ENCODE measurements at regions not wholly inside any gene's neighbourhood (a gene's known extent, or its start where the extent isn't known, plus 50 kb on each side); places are given as distances from the start of the nearest gene placed in this dataset.

GRCh38 chr10:31749301-31749700 is 179.3 kb downstream of the ARHGAP12 start:
- Histone ChIP-seq H3K4me1 (ENCODE audit: control insufficient read depth, low read length) (no peaks in the 10 kb centered on the region), H3K4me2 (ENCODE audit: low read length) (no peak overlapping the region), H3K36me3 (ENCODE audit: control insufficient read depth, low read length) (no peaks in the 10 kb centered on the region), H3K9me3 (ENCODE audit: control insufficient read depth, insufficient read depth, low read length) (no peaks in the 10 kb centered on the region), H3K9me2 (replicated peaks; ENCODE audit: control insufficient read depth, low read length) (no peaks in the 10 kb centered on the region), H3K27ac (ENCODE audit: low read depth, low read length) (no peak overlapping the region), H3K79me2 (ENCODE audit: control insufficient read depth, low read length) (no peaks in the 10 kb centered on the region), H4K20me1 (ENCODE audit: control insufficient read depth, insufficient read depth, low read depth, low read length) (no peaks in the 10 kb centered on the region), H3F3A (ENCODE audit: control insufficient read depth, insufficient read depth) (no peaks in the 10 kb centered on the region), H3K27me3 (ENCODE audit: control insufficient read depth, low read length) (no peaks in the 10 kb centered on the region), H3K4me3 (ENCODE audit: low read length) (no peak overlapping the region)
- TF ChIP-seq CTCF (IDR thresholded peaks at IDR 0.05; ENCODE audit: low read depth, low read length, poor library complexity, severe bottlenecking) (no peak), EZH2phosphoT487 (IDR thresholded peaks at IDR 0.05; ENCODE audit: borderline replicate concordance, low read length) (no peak)

- Histone ChIP-seq H4K20me1 (ENCODE audit: control insufficient read depth, insufficient read depth, low read depth, low read length) (no peaks in the 10 kb centered on the region), H3K4me1 (ENCODE audit: control insufficient read depth, low read length) (no peaks in the 10 kb centered on the region), H3K9me3 (ENCODE audit: control insufficient read depth, insufficient read depth, low read length) (no peaks in the 10 kb centered on the region), H3K36me3 (ENCODE audit: control insufficient read depth, low read length) (no peaks in the 10 kb centered on the region), H3K27me3 (ENCODE audit: control insufficient read depth, low read length) (no peaks in the 10 kb centered on the region), H3K9me2 (replicated peaks; ENCODE audit: control insufficient read depth, low read length) (no peaks in the 10 kb centered on the region), H3K27ac (ENCODE audit: low read depth, low read length) (no peak overlapping the region), H3K4me3 (ENCODE audit: low read length) (no peak overlapping the region), H3K79me2 (ENCODE audit: control insufficient read depth, low read length) (no peaks in the 10 kb centered on the region), H3K4me2 (ENCODE audit: low read length) (no peak overlapping the region), H3F3A (ENCODE audit: control insufficient read depth, insufficient read depth) (no peaks in the 10 kb centered on the region)
- TF ChIP-seq EZH2phosphoT487 (IDR thresholded peaks at IDR 0.05; ENCODE audit: borderline replicate concordance, low read length) = no peak
- no peak for TF ChIP-seq CTCF (IDR thresholded peaks at IDR 0.05; ENCODE audit: low read depth, low read length, poor library complexity, severe bottlenecking)
These were observed 182.8 kb downstream of the ARHGAP12 start for GRCh38 chr10:31745612-31746376.

GRCh38 chr10:31744025-31744424 is 184.6 kb downstream of the ARHGAP12 start:
- Histone ChIP-seq H4K20me1 (ENCODE audit: control insufficient read depth, insufficient read depth, low read depth, low read length) (no peaks in the 10 kb centered on the region), H3K36me3 (ENCODE audit: control insufficient read depth, low read length) (no peaks in the 10 kb centered on the region), H3K27me3 (ENCODE audit: control insufficient read depth, low read length) (no peaks in the 10 kb centered on the region), H3K27ac (ENCODE audit: low read depth, low read length) (no peak overlapping the region), H3K9me3 (ENCODE audit: control insufficient read depth, insufficient read depth, low read length) (no peaks in the 10 kb centered on the region), H3K4me3 (ENCODE audit: low read length) (no peak overlapping the region), H3K79me2 (ENCODE audit: control insufficient read depth, low read length) (no peaks in the 10 kb centered on the region), H3K9me2 (replicated peaks; ENCODE audit: control insufficient read depth, low read length) (no peaks in the 10 kb centered on the region), H3F3A (ENCODE audit: control insufficient read depth, insufficient read depth) (no peaks in the 10 kb centered on the region), H3K4me2 (ENCODE audit: low read length) (no peak overlapping the region), H3K4me1 (ENCODE audit: control insufficient read depth, low read length) (no peaks in the 10 kb centered on the region)
- no peak for TF ChIP-seq CTCF (IDR thresholded peaks at IDR 0.05; ENCODE audit: low read depth, low read length, poor library complexity, severe bottlenecking)
- no peak for TF ChIP-seq EZH2phosphoT487 (IDR thresholded peaks at IDR 0.05; ENCODE audit: borderline replicate concordance, low read length)
